Gastrocnemius medialis (tissue), 4 donors: ENCODE measurements at regions not wholly inside any gene's neighbourhood (a gene's known extent, or its start where the extent isn't known, plus 50 kb on each side); places are given as distances from the start of the nearest gene placed in this dataset.

Source experiments
- CTCF ChIP-seq, 5 experiments: fragments of 450-650 bp in 3 of 5; fragments of 200-600 bp in 2 of 5; sonication (generic) in 2 of 5; IDR thresholded peaks in 4 of 5; conservative IDR thresholded peaks in 1 of 5; 1 replicate in 4 of 5; 2 replicates in 1 of 5; pipeline ENCODE4 v1.5.1; 2016 to 2019; ENCODE audit warnings: antibody characterized with exemption in 5 of 5, mild to moderate bottlenecking in 3 of 5, moderate library complexity in 3 of 5
- POLR2A ChIP-seq, 2 donors: fragments of 450-650 bp; IDR thresholded peaks; one replicate each; pipeline ENCODE4 v1.6.1; 2017; ENCODE audit warnings: antibody characterized with exemption in 2 of 2, mild to moderate bottlenecking in 2 of 2, moderate library complexity in 2 of 2

DNA sequence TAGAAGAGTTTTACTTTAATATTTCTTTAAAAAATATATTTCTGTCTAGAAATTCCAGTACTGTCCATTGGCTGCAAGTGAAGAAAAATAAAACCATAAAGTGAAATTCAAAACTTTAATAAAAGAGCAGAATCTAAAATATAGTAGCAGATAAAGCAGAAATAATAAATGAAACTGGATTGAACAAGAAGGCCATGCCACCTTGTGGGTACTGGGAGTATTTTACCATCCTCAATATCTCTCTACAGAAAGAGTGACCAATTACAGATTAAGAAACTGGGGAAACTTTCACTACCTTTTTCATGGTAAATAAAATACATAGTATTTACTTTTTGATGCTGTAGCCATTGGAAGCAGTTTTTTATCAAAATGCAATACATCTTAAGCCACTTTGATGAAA is 220.5 kb downstream of the BCAT1 start:
- TF ChIP-seq CTCF (IDR thresholded peaks at IDR 0.05 in 4 of 5, conservative IDR thresholded peaks at IDR 0.05 in 1 of 5): no peak
- no peak for TF ChIP-seq POLR2A (IDR thresholded peaks at IDR 0.05)
